Sigmoid colon (tissue), 6 donors: ENCODE measurements at regions not wholly inside any gene's neighbourhood (a gene's known extent, or its start where the extent isn't known, plus 50 kb on each side); places are given as distances from the start of the nearest gene placed in this dataset.

Experiments
- DNase-seq: peaks from one replicate; pipeline ENCODE4 v3.0.0-alpha.2; 2019
- H3K27ac ChIP-seq, 4 donors: fragments of 200-600 bp; sonication (generic); one replicate each; pipeline ENCODE4 v1.5.1; 2016 to 2019; ENCODE audit warnings: mild to moderate bottlenecking in 1 of 4
- H3K27me3 ChIP-seq, 3 donors: fragments of 200-600 bp; sonication (generic); one replicate each; pipeline ENCODE4 v1.5.1; 2019; ENCODE audit warnings: mild to moderate bottlenecking in 1 of 3
- H3K36me3 ChIP-seq, 4 donors: fragments of 200-600 bp; sonication (generic); one replicate each; pipeline ENCODE4 v1.5.1; 2016 to 2019
- H3K4me1 ChIP-seq, 4 donors: fragments of 200-600 bp; sonication (generic); one replicate each; pipeline ENCODE4 v1.5.1; 2017 to 2019
- H3K4me3 ChIP-seq, 4 donors: fragments of 200-600 bp; sonication (generic); one replicate each; pipeline ENCODE4 v1.5.1; 2017 to 2019; ENCODE audit warnings: mild to moderate bottlenecking in 2 of 4, moderate library complexity in 1 of 4
- H3K9me3 ChIP-seq, 4 donors: fragments of 200-600 bp in 3 of 4; sonication (generic) in 3 of 4; one replicate each; pipeline versions ENCODE4 v1.5.1 to v1.6.1; 2013 to 2019
- CTCF ChIP-seq, 4 experiments: fragments of 450-650 bp in 3 of 4; fragments of 200-600 bp in 1 of 4; IDR thresholded peaks; one replicate each; pipeline ENCODE4 v1.5.1; 2016 to 2019; ENCODE audit warnings: antibody characterized with exemption in 4 of 4, mild to moderate bottlenecking in 3 of 4, moderate library complexity in 2 of 4
- EP300 ChIP-seq, 4 donors: sonication (generic); formaldehyde crosslinking; IDR thresholded peaks; one replicate each; pipeline ENCODE4 v1.6.1; 2017; ENCODE audit warnings: antibody characterized with exemption in 4 of 4
- POLR2A ChIP-seq, 2 donors: fragments of 450-650 bp; IDR thresholded peaks; one replicate each; pipeline ENCODE4 v1.6.1; 2016; ENCODE audit warnings: antibody characterized with exemption in 2 of 2, mild to moderate bottlenecking in 2 of 2, moderate library complexity in 2 of 2
- POLR2AphosphoS5 ChIP-seq, 4 donors: sonication (generic); formaldehyde crosslinking; IDR thresholded peaks; one replicate each; pipeline ENCODE4 v1.6.1; 2017; ENCODE audit warnings: antibody characterized with exemption in 4 of 4
- WGBS, 2 donors: extraction: QIAGEN DNeasy Blood & Tissue Kit; methylation state at CpG; one replicate each; pipeline ENCODE4 v1.1.7; 2013; 5-methylcytosine and 5-hydroxymethylcytosine counted together
- intact Hi-C: fragments of 100-400 bp; cut with DNase I; formaldehyde crosslinking; loops from one replicate; pipeline ENCODE4 v1.15.1; 2023
- donor health status: healthy with polysubstance abuse.
- donor health status: healthy.

GRCh38 chr2:217361483-217361880 lies 501.6 kb upstream of the TNP1 start:
- peaks cover 0 to 73% (median 67%) of the 10 kb centered on the region in 4 donors for H3K4me1 ChIP-seq
- DNase-seq: no peak
- intact Hi-C loops: loop anchor here (5.0 kb wide), 1 partner anchor 66 kb away; no protein-coding TSS in a partner anchor
- no peaks in the 10 kb centered on the region for H3K27me3 ChIP-seq
- no peaks in the 10 kb centered on the region for H3K9me3 ChIP-seq
- no peak overlapping the region for H3K4me3 ChIP-seq
- no peak for TF ChIP-seq POLR2AphosphoS5 (IDR thresholded peaks at IDR 0.05)
- no peak for TF ChIP-seq CTCF (IDR thresholded peaks at IDR 0.05)
- no peak for TF ChIP-seq EP300 (IDR thresholded peaks at IDR 0.05)
- TF ChIP-seq POLR2A (IDR thresholded peaks at IDR 0.05): no peak
- no peaks in the 10 kb centered on the region for H3K36me3 ChIP-seq
- peak overlapping the region; percentile 77 to 86 (median 84) for H3K27ac ChIP-seq
- WGBS, 2 donors: 36 to 42% methylated on average over 2 of the region's 2 CpGs

- Histone ChIP-seq H3K4me3 (no peak overlapping the region), H3K36me3 (no peaks in the 10 kb centered on the region), H3K4me1 (peaks cover 0 to 79% (median 70%) of the 10 kb centered on the region in 4 donors), H3K9me3 (no peaks in the 10 kb centered on the region), H3K27me3 (no peaks in the 10 kb centered on the region), H3K27ac (peak overlapping the region; percentile 77 to 86 (median 84))
- peak; percentile 84 for DNase-seq
- intact Hi-C loops: loop anchor here (5.0 kb wide), 1 partner anchor 66 kb away; no protein-coding TSS in a partner anchor
- peak; percentile 84 to 93 (median 90) for TF ChIP-seq POLR2AphosphoS5 (IDR thresholded peaks at IDR 0.05)
- no peak for TF ChIP-seq POLR2A (IDR thresholded peaks at IDR 0.05)
- TF ChIP-seq EP300 (IDR thresholded peaks at IDR 0.05): peak; percentile 35 to 68 (median 59)
- peak in 1 of 4 experiments; percentile 30 for TF ChIP-seq CTCF (IDR thresholded peaks at IDR 0.05)
- 17 to 23% methylated on average over 4 of the region's 4 CpGs for WGBS, 2 donors
Measured at GRCh38 chr2:217360781-217361482, 501.1 kb upstream of the TNP1 start.

GRCh38 chr2:217360111-217360510 lies 500.2 kb upstream of the TNP1 start:
- no peak for DNase-seq
- no peaks in the 10 kb centered on the region for H3K36me3 ChIP-seq
- H3K9me3 ChIP-seq: no peaks in the 10 kb centered on the region
- H3K4me1 ChIP-seq: peaks cover 0 to 77% (median 69%) of the 10 kb centered on the region in 4 donors
- 43 to 68% methylated on average over 2 of the region's 2 CpGs for WGBS, 2 donors
- no peak for TF ChIP-seq POLR2A (IDR thresholded peaks at IDR 0.05)
- TF ChIP-seq EP300 (IDR thresholded peaks at IDR 0.05): no peak
- TF ChIP-seq CTCF (IDR thresholded peaks at IDR 0.05): no peak
- no peak for TF ChIP-seq POLR2AphosphoS5 (IDR thresholded peaks at IDR 0.05)
- intact Hi-C loops: loop anchor here (5.0 kb wide), 1 partner anchor 67 kb away; no protein-coding TSS in a partner anchor
- peak overlapping the region; percentile 77 to 86 (median 84) for H3K27ac ChIP-seq
- H3K4me3 ChIP-seq: no peak overlapping the region
- no peaks in the 10 kb centered on the region for H3K27me3 ChIP-seq

DNA sequence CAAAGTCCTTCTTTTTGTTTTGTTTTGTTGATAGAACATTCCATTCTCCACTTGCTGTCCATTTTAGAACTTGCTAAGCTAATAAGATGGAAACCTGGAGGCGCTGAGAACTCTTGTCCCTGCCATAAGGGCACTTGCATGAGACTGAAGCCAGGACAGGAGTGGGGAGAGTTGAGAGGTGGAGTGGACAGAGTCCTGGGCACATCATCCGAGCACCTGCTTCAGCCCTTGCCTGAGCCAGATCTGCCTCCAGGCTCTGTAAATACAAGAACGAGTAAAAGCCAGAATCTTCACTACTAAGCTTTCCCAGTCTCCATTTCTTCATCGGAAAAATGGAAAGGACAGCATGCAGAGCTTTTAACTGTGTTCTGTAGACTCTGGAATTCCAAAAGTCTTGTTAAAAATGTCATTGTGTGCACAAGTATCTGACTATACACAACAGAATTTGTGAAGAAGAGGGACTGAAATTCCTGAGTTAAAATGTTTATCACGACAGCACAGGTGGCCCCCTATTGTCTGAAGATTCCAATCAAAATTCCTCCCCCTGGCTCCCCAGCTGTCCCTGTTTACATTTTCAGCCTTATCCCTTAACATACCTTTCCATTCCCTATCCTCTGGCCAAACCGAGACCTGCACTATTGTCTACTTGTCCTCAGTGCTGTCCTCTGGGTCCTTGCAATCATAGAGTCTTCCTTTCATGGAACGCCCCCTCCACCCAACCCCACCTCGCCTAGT lies 498.2 kb upstream of the TNP1 start:
- intact Hi-C loops: no loop called here
- H3K4me3 ChIP-seq: no peak overlapping the region
- TF ChIP-seq POLR2AphosphoS5 (IDR thresholded peaks at IDR 0.05): no peak
- TF ChIP-seq POLR2A (IDR thresholded peaks at IDR 0.05): no peak
- no peak for TF ChIP-seq EP300 (IDR thresholded peaks at IDR 0.05)
- no peak for TF ChIP-seq CTCF (IDR thresholded peaks at IDR 0.05)
- 62 to 83% methylated on average over 8 of the region's 8 CpGs for WGBS, 2 donors
- peaks cover 0 to 83% (median 72%) of the 10 kb centered on the region in 4 donors for H3K4me1 ChIP-seq
- no peaks in the 10 kb centered on the region for H3K27me3 ChIP-seq
- H3K36me3 ChIP-seq: no peaks in the 10 kb centered on the region
- no peak for DNase-seq
- H3K9me3 ChIP-seq: no peaks in the 10 kb centered on the region
- peak overlapping the region; percentile 77 to 86 (median 84) for H3K27ac ChIP-seq
